Breast epithelium (tissue), 3 donors: ENCODE measurements at regions not wholly inside any gene's neighbourhood (a gene's known extent, or its start where the extent isn't known, plus 50 kb on each side); places are given as distances from the start of the nearest gene placed in this dataset.

Experiments used
- CTCF ChIP-seq, 3 donors: fragments of 450-650 bp; IDR thresholded peaks; one replicate each; pipeline ENCODE4 v1.5.1; 2016 to 2017; ENCODE audit warnings: antibody characterized with exemption in 3 of 3, mild to moderate bottlenecking in 3 of 3, moderate library complexity in 3 of 3
- POLR2A ChIP-seq: fragments of 450-650 bp; IDR thresholded peaks from one replicate; pipeline ENCODE4 v1.6.1; 2016; ENCODE audit warnings: antibody characterized with exemption, mild to moderate bottlenecking, moderate library complexity
- POLR2AphosphoS5 ChIP-seq, 3 donors: sonication (generic); formaldehyde crosslinking; IDR thresholded peaks; one replicate each; pipeline ENCODE4 v1.6.1; 2017; ENCODE audit warnings: antibody characterized with exemption in 3 of 3

GRCh38 chr18:29361843-29362242, 1184.9 kb upstream of the CDH2 start:
- TF ChIP-seq CTCF (IDR thresholded peaks at IDR 0.05) (no peak), POLR2A (no peak), POLR2AphosphoS5 (IDR thresholded peaks at IDR 0.05) (no peak)
